Fibroblast of mammary gland (primary cell): ENCODE measurements at regions not wholly inside any gene's neighbourhood (a gene's known extent, or its start where the extent isn't known, plus 50 kb on each side); places are given as distances from the start of the nearest gene placed in this dataset.

ENCODE experiments used
- DNase-seq: peaks from one replicate; pipeline ENCODE4 v3.0.0-alpha.2; 2010; ENCODE audit warnings: low read depth
- H3K4me3 ChIP-seq: 2 replicates; pipeline ENCODE4 v1.5.1; 2011; ENCODE audit warnings: low read depth, mild to moderate bottlenecking, low read length, moderate library complexity; ENCODE audit not compliant: control insufficient read depth
- TF ChIP-seq, protein P1 (sequence below): conservative IDR thresholded peaks from 2 replicates; pipeline ENCODE4 v1.5.1; 2011; ENCODE audit warnings: low read depth, low read length, inconsistent platforms; ENCODE audit not compliant: control insufficient read depth, insufficient read depth

- no peak for DNase-seq
- H3K4me3 ChIP-seq: no peak overlapping the region
- TF ChIP-seq, protein P1, sequence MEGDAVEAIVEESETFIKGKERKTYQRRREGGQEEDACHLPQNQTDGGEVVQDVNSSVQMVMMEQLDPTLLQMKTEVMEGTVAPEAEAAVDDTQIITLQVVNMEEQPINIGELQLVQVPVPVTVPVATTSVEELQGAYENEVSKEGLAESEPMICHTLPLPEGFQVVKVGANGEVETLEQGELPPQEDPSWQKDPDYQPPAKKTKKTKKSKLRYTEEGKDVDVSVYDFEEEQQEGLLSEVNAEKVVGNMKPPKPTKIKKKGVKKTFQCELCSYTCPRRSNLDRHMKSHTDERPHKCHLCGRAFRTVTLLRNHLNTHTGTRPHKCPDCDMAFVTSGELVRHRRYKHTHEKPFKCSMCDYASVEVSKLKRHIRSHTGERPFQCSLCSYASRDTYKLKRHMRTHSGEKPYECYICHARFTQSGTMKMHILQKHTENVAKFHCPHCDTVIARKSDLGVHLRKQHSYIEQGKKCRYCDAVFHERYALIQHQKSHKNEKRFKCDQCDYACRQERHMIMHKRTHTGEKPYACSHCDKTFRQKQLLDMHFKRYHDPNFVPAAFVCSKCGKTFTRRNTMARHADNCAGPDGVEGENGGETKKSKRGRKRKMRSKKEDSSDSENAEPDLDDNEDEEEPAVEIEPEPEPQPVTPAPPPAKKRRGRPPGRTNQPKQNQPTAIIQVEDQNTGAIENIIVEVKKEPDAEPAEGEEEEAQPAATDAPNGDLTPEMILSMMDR: no peak
Observed at GRCh38 chr11:86156397-86156955, 87.6 kb upstream of the PICALM start.

GRCh38 chr11:86155200-86155844, 86.4 kb upstream of the PICALM start:
- no peak for DNase-seq
- no peak overlapping the region for H3K4me3 ChIP-seq
- TF ChIP-seq, protein P1: no peak

DNA sequence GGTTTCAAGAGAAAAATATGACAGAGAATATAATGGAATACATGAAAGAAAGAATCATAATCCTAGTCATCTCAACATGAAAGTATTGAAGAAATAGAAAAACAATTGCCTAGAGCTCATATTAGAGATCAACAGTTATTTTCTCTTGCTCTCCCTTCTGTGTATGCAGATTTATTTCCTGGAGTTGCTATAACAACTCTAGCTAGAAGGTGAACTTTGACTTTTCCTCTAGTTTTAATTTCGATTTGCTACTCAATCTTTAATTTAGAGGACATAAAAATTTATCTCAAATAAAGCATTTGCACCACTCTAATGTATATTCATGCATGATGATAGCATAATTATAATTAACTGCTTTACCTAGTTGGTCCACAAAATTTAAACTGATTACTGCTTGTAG, 84.6 kb upstream of the PICALM start:
- H3K4me3 ChIP-seq: no peak overlapping the region
- DNase-seq: no peak
- TF ChIP-seq, protein P1: no peak

GRCh38 chr11:86152901-86153300, 84.0 kb upstream of the PICALM start:
- TF ChIP-seq, protein P1: no peak
- no peak overlapping the region for H3K4me3 ChIP-seq
- DNase-seq: no peak

DNA sequence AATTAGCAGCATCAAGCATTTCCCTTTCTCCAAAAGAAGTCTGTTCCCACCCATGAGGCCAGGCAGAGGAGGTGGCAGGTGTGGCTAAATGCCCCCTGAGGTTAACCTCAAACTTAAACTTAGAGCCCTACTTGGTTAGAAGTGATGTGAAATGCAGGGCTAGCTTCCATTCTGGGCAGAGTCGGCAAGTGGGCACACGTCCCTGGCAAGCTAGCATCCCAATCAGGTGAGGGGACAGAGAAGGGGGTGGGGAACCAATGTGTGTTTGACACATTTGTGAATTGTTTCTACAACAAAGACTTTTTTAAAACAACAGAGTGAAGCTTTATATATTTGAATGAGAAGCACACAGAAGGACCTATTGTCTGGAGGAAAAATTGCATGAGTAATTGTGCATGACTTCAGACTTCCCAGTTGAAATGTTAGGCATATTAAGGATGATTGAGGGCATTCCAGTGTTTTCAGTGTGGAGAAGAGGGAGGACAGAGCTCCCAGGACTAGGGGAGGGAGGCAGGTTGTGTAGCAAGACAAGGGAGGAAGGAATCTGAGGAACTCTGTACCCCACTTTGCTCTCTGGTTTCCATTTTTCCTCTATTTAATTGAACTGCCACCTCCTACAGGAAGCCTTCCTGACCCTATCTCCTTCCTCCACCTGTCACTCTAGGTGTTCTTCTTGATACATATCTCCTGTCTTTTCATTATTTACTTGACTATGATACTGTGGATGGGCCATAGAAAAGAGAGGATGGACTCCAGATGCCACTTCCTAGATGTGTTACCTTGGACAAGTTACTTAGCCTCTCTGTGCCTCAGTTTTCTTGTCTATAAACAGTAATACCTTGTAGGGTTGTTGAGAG, 83.3 kb upstream of the PICALM start:
- TF ChIP-seq, protein P1: no peak
- H3K4me3 ChIP-seq: no peak overlapping the region
- peak; percentile 25 for DNase-seq

GRCh38 chr11:86151174-86152005, 82.5 kb upstream of the PICALM start:
- DNase-seq: peak; percentile 12
- TF ChIP-seq, protein P1: no peak
- no peak overlapping the region for H3K4me3 ChIP-seq
